Smooth muscle cell (in vitro differentiated cells): ENCODE measurements at regions not wholly inside any gene's neighbourhood (a gene's known extent, or its start where the extent isn't known, plus 50 kb on each side); places are given as distances from the start of the nearest gene placed in this dataset.

Source experiments
- DNase-seq: peaks from one replicate; lab custom pipeline; 2025; ENCODE audit not compliant: unreplicated experiment; lab: John Stamatoyannopoulos, UW
- H2AFZ ChIP-seq: fragments of 200-600 bp; sonication (generic); 2 replicates; pipeline ENCODE4 v1.6.0; 2016; ENCODE audit warnings: antibody characterized with exemption, low read depth, mild to moderate bottlenecking
- H3F3A ChIP-seq: fragments of 200-600 bp; sonication (generic); 2 replicates; pipeline ENCODE4 v1.6.0; 2017; ENCODE audit warnings: antibody characterized with exemption, low read depth
- H3K27ac ChIP-seq: fragments of 200-600 bp; sonication (generic); 2 replicates; pipeline ENCODE4 v1.5.1; 2016; ENCODE audit warnings: low read depth, mild to moderate bottlenecking
- H3K27me3 ChIP-seq: fragments of 200-600 bp; sonication (generic); 2 replicates; pipeline ENCODE4 v1.6.1; 2016; ENCODE audit warnings: low read depth, mild to moderate bottlenecking
- H3K36me3 ChIP-seq: fragments of 200-600 bp; sonication (generic); 2 replicates; pipeline ENCODE4 v1.5.1; 2016; ENCODE audit warnings: low read depth
- H3K4me1 ChIP-seq: fragments of 200-600 bp; sonication (generic); 2 replicates; pipeline ENCODE4 v1.5.1; 2016; ENCODE audit warnings: low read depth
- H3K4me2 ChIP-seq: fragments of 200-600 bp; sonication (generic); 2 replicates; pipeline ENCODE4 v1.6.0; 2016; ENCODE audit warnings: mild to moderate bottlenecking
- H3K4me3 ChIP-seq: fragments of 200-600 bp; sonication (generic); 2 replicates; pipeline ENCODE4 v1.5.1; 2016; ENCODE audit warnings: mild to moderate bottlenecking
- H3K79me2 ChIP-seq: fragments of 200-600 bp; sonication (generic); 2 replicates; pipeline ENCODE4 v1.6.0; 2016; ENCODE audit warnings: low read depth, mild to moderate bottlenecking
- H3K9ac ChIP-seq: fragments of 200-600 bp; sonication (generic); 2 replicates; pipeline ENCODE4 v1.6.0; 2016; ENCODE audit warnings: low read depth
- H3K9me3 ChIP-seq: fragments of 200-600 bp; sonication (generic); replicated peaks from 2 replicates; pipeline ENCODE4 v1.5.1; 2016; ENCODE audit warnings: low read depth
- H4K20me1 ChIP-seq: fragments of 200-600 bp; sonication (generic); 2 replicates; pipeline ENCODE4 v1.6.0; 2016; ENCODE audit warnings: low read depth
- CTCF ChIP-seq: fragments of 200-600 bp; sonication (generic); IDR thresholded peaks from 2 replicates; pipeline ENCODE4 v1.5.1; 2017; ENCODE audit warnings: borderline replicate concordance, mild to moderate bottlenecking, antibody characterized with exemption; ENCODE audit not compliant: insufficient read depth, poor library complexity, severe bottlenecking
- WGBS: methylation state at CpG from one replicate; pipeline ENCODE4 v1.1.7; 2016; ENCODE audit warnings: low lambda C conversion rate; 5-methylcytosine and 5-hydroxymethylcytosine counted together

GRCh38 chr5:68839019-68839552 is 254.7 kb upstream of the SLC30A5 start:
- no peak for DNase-seq
- Histone ChIP-seq H3F3A (peaks cover 13% of the 10 kb centered on the region), H3K27ac (peak overlapping the region; percentile 52), H3K79me2 (no peaks in the 10 kb centered on the region), H3K27me3 (no peaks in the 10 kb centered on the region), H4K20me1 (no peaks in the 10 kb centered on the region), H2AFZ (no peak overlapping the region), H3K4me3 (no peak overlapping the region), H3K36me3 (no peaks in the 10 kb centered on the region), H3K4me2 (peak overlapping the region; percentile 31), H3K9ac (no peak overlapping the region), H3K4me1 (peaks cover 4% of the 10 kb centered on the region), H3K9me3 (no peaks in the 10 kb centered on the region)
- 35% methylated on average over 5 of the region's 5 CpGs for WGBS
- TF ChIP-seq CTCF, result no peak

- Histone ChIP-seq H3K27ac (no peak overlapping the region), H3K4me3 (no peak overlapping the region), H3K79me2 (no peaks in the 10 kb centered on the region), H3K36me3 (no peaks in the 10 kb centered on the region), H3F3A (no peaks in the 10 kb centered on the region), H3K9ac (no peak overlapping the region), H3K9me3 (no peaks in the 10 kb centered on the region), H3K4me2 (no peak overlapping the region), H4K20me1 (no peaks in the 10 kb centered on the region), H3K27me3 (no peaks in the 10 kb centered on the region), H3K4me1 (no peaks in the 10 kb centered on the region), H2AFZ (no peak overlapping the region)
- no peak for DNase-seq
- no peak for TF ChIP-seq CTCF
- WGBS, result 89% methylated on average over 3 of the region's 3 CpGs
These were observed 250.0 kb upstream of the SLC30A5 start for GRCh38 chr5:68843624-68844364.

GRCh38 chr5:68845131-68845530 is 248.7 kb upstream of the SLC30A5 start:
- no peak overlapping the region for H2AFZ ChIP-seq
- no peak overlapping the region for H3K4me2 ChIP-seq
- no peak for TF ChIP-seq CTCF
- no peaks in the 10 kb centered on the region for H3K36me3 ChIP-seq
- no peaks in the 10 kb centered on the region for H3K27me3 ChIP-seq
- no peaks in the 10 kb centered on the region for H3K79me2 ChIP-seq
- no peaks in the 10 kb centered on the region for H4K20me1 ChIP-seq
- no peak overlapping the region for H3K27ac ChIP-seq
- no peak overlapping the region for H3K9ac ChIP-seq
- H3K4me1 ChIP-seq, result peaks cover 5% of the 10 kb centered on the region
- H3K4me3 ChIP-seq, result no peak overlapping the region
- no peak for DNase-seq
- H3K9me3 ChIP-seq, result no peaks in the 10 kb centered on the region
- no peaks in the 10 kb centered on the region for H3F3A ChIP-seq

- no peaks in the 10 kb centered on the region for H4K20me1 ChIP-seq
- no peaks in the 10 kb centered on the region for H3K36me3 ChIP-seq
- peaks cover 5% of the 10 kb centered on the region for H3K4me1 ChIP-seq
- WGBS, result 90% methylated on average over 3 of the region's 3 CpGs
- H2AFZ ChIP-seq, result no peak overlapping the region
- H3K4me2 ChIP-seq, result no peak overlapping the region
- no peak for DNase-seq
- H3K9ac ChIP-seq, result no peak overlapping the region
- no peaks in the 10 kb centered on the region for H3F3A ChIP-seq
- no peaks in the 10 kb centered on the region for H3K9me3 ChIP-seq
- TF ChIP-seq CTCF, result no peak
- no peak overlapping the region for H3K27ac ChIP-seq
- H3K79me2 ChIP-seq, result no peaks in the 10 kb centered on the region
- H3K4me3 ChIP-seq, result no peak overlapping the region
- no peaks in the 10 kb centered on the region for H3K27me3 ChIP-seq
These were observed 247.0 kb upstream of the SLC30A5 start for GRCh38 chr5:68846828-68847227.
